Chondrocyte (in vitro differentiated cells): ENCODE measurements at regions not wholly inside any gene's neighbourhood (a gene's known extent, or its start where the extent isn't known, plus 50 kb on each side); places are given as distances from the start of the nearest gene placed in this dataset.
"Not testable (repeated sequence)": the region's sequence is repeated elsewhere in the genome, so short reads cannot be mapped to it uniquely, and the experiment has no call there.

Experiments
- DNase-seq: peaks from one replicate; pipeline ENCODE4 v3.0.0; 2021; ENCODE audit warnings: mixed read lengths, low spot score
- H3K27ac Mint-ChIP-seq: one replicate; pipeline ENCODE4 v1.8.0; 2021; ENCODE audit warnings: mild to moderate bottlenecking, moderate library complexity, mixed read lengths; ENCODE audit not compliant: unreplicated experiment
- H3K27me3 Mint-ChIP-seq: 2 replicates; pipeline ENCODE4 v1.8.0; 2021; ENCODE audit warnings: low read depth, mixed read lengths
- H3K36me3 Mint-ChIP-seq: 2 replicates; pipeline ENCODE4 v1.8.0; 2021; ENCODE audit warnings: low read depth, mixed read lengths
- H3K4me1 Mint-ChIP-seq: 2 replicates; pipeline ENCODE4 v1.8.0; 2021; ENCODE audit warnings: low read depth, mild to moderate bottlenecking, mixed read lengths
- H3K4me3 Mint-ChIP-seq: one replicate; pipeline ENCODE4 v1.8.0; 2021; ENCODE audit warnings: mild to moderate bottlenecking, moderate library complexity, mixed read lengths; ENCODE audit not compliant: unreplicated experiment
- H3K9me3 Mint-ChIP-seq: 2 replicates; pipeline ENCODE4 v1.8.0; 2021; ENCODE audit warnings: low read depth, mixed read lengths
- TF ChIP-seq, protein P1 (sequence below): fragments of 200-600 bp; sonication (generic); IDR thresholded peaks from 2 replicates; pipeline ENCODE4 v1.5.0; 2021; ENCODE audit warnings: antibody characterized with exemption, mild to moderate bottlenecking, moderate library complexity

DNA sequence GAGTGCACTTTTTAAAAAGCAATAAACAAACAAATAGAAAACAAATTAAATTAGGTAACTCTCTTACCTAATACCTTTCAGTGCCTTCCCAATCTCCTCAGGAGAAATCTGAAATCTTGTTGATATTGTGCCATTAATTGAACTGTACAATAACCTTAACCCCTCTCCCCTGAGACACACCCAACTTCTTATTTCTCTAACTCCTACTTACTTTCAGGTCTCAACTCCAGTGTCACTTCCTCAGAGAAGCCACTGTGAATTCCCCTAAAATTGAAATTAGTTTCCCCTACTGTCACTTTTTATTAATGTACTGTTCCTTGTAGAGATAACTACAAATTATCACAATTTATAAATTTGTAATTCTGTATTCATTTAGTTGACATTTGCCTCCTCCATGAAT, 295.3 kb upstream of the TNC start:
- Mint-ChIP-seq H3K36me3 (peaks cover 1% of the 10 kb centered on the region), H3K4me3 (no peak overlapping the region), H3K27ac (no peak overlapping the region), H3K9me3 (peaks cover 10% of the 10 kb centered on the region), H3K27me3 (no peaks in the 10 kb centered on the region), H3K4me1 (peaks cover 34% of the 10 kb centered on the region)
- TF ChIP-seq, protein P1, sequence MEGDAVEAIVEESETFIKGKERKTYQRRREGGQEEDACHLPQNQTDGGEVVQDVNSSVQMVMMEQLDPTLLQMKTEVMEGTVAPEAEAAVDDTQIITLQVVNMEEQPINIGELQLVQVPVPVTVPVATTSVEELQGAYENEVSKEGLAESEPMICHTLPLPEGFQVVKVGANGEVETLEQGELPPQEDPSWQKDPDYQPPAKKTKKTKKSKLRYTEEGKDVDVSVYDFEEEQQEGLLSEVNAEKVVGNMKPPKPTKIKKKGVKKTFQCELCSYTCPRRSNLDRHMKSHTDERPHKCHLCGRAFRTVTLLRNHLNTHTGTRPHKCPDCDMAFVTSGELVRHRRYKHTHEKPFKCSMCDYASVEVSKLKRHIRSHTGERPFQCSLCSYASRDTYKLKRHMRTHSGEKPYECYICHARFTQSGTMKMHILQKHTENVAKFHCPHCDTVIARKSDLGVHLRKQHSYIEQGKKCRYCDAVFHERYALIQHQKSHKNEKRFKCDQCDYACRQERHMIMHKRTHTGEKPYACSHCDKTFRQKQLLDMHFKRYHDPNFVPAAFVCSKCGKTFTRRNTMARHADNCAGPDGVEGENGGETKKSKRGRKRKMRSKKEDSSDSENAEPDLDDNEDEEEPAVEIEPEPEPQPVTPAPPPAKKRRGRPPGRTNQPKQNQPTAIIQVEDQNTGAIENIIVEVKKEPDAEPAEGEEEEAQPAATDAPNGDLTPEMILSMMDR: no peak
- DNase-seq: no peak

DNA sequence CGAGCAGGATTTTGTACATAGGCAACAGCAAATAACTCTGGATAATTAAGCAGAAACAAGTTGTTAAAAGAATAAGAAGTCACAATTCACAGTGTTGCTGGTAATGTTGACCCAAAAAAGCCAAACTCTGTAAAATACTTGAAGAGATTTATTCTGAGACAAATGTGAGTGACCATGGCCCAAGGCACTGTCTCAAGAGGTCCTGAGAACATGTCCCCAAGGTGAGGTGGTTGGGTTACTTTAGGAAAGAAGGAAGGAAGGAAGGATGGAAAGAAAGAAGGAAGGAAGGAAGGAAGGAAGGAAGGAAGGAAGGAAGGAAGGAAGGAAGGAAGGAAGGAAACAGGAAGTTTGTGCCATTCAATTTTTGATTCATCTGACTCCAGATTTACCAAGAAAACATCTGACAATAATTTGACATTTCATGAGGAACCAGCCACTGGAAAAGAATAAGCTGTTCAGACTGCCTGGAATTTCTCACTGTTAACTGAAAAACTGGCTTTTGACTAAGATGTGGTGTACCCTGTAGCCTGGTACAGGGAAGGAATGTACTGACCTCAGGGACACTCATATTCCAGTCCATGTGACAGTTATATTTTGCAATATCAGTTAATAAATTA, 295.9 kb upstream of the TNC start:
- H3K9me3 Mint-ChIP-seq: peaks cover 12% of the 10 kb centered on the region
- peaks cover 1% of the 10 kb centered on the region for H3K36me3 Mint-ChIP-seq
- TF ChIP-seq, protein P1: no peak
- H3K27ac Mint-ChIP-seq: peak overlapping the region; percentile 50
- no peaks in the 10 kb centered on the region for H3K27me3 Mint-ChIP-seq
- peaks cover 34% of the 10 kb centered on the region for H3K4me1 Mint-ChIP-seq
- H3K4me3 Mint-ChIP-seq: no peak overlapping the region
- no peak for DNase-seq

DNA sequence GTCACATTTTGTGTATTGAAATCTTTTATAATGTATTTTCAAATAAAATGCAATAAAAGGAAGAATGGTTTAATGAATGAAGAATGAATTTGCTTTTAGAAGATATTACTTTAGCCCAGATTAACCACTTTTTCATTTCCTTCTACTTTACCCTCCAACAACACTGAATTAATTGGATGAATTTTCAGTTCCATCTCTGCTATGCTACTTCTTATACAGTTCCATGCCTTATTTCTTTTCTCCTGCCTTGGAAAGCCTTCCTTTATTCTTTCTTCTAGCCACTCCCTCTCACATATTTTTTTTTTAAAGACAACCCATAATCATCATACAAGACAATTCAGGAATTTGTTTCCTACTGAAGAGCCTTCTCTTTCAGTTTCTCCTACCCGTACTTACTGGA, 296.6 kb upstream of the TNC start:
- H3K9me3 Mint-ChIP-seq: peaks cover 8% of the 10 kb centered on the region
- H3K4me1 Mint-ChIP-seq: peaks cover 34% of the 10 kb centered on the region
- H3K4me3 Mint-ChIP-seq: no peak overlapping the region
- TF ChIP-seq, protein P1: no peak
- no peaks in the 10 kb centered on the region for H3K27me3 Mint-ChIP-seq
- H3K36me3 Mint-ChIP-seq: peaks cover 4% of the 10 kb centered on the region
- peak overlapping the region; percentile 20 for H3K27ac Mint-ChIP-seq
- no peak for DNase-seq

DNA sequence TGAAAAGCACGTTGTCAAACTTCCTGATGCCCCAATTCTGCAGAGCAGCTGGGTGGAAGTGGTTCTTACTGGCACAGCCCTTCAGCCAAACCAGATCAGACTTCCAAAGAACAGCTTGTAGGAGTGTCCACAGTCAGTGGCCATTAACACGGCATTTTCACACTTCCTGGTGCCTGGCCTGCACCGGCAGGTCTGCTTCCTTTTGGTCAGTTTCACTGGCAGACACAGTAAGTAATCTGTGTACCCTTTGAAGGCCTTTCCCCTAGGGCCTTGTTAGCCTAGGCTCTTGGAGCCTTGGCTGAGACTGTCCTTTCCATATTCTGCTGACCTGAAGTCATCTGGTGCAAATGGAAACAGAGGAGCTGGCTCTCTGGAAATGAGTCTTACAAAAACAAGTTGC, 297.5 kb upstream of the TNC start:
- no peak for DNase-seq
- Mint-ChIP-seq H3K4me1 (peaks cover 34% of the 10 kb centered on the region), H3K9me3 (peaks cover 11% of the 10 kb centered on the region), H3K36me3 (peaks cover 4% of the 10 kb centered on the region), H3K27ac (no peak overlapping the region), H3K27me3 (no peaks in the 10 kb centered on the region), H3K4me3 (no peak overlapping the region)
- TF ChIP-seq, protein P1: no peak

DNA sequence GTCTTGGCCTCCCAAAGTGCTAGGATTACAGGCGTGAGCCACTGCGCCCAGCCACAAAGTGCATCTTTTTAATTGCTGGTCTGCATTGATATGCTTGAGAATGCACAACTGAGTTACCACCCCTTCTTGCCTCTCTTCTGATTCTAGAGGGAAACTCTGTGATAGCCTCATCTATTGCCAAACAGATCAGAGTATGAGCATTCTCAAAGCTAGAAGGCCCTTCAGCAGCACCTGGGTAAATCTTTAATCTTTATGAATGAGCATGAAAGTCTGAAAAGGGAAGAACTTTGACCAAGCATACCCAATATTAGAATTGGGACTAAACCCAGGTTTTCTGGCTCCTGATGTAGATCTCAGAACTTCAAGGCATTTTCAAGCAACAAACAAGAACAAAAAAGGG, 298.3 kb upstream of the TNC start:
- H3K4me1 Mint-ChIP-seq: peaks cover 34% of the 10 kb centered on the region
- no peak overlapping the region for H3K27ac Mint-ChIP-seq

DNA sequence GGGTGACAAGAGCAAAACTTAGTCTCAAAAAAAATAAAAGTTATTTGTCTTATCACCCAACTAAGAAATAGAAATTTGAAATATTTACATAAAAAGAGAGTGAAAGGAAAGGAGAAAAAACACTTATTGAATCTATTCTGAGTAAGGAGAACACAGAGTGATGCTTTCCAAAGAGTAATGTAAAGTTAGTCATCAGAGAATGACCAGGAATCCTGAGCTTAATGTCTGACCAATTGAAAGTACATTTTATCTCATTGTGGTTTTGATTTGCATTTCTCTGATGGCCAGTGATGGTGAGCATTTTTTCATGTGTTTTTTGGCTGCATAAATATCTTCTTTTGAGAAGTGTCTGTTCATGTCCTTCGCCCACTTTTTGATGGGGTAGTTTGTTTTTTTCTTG, 300.2 kb upstream of the TNC start:
- H3K9me3 Mint-ChIP-seq: peaks cover 21% of the 10 kb centered on the region
- H3K27ac Mint-ChIP-seq, H3K36me3 Mint-ChIP-seq, DNase-seq, H3K27me3 Mint-ChIP-seq, H3K4me3 Mint-ChIP-seq: not testable (repeated sequence)
- H3K4me1 Mint-ChIP-seq: peaks cover 25% of the 10 kb centered on the region

More for the DNA sequence above, 298.3 kb upstream of the TNC start:
- Mint-ChIP-seq H3K4me3 (no peak overlapping the region), H3K27me3 (no peaks in the 10 kb centered on the region), H3K36me3 (peaks cover 4% of the 10 kb centered on the region), H3K9me3 (peaks cover 16% of the 10 kb centered on the region)
- TF ChIP-seq, protein P1: no peak
- DNase-seq: no peak
